GM23248 (cell line): ENCODE measurements at regions not wholly inside any gene's neighbourhood (a gene's known extent, or its start where the extent isn't known, plus 50 kb on each side); places are given as distances from the start of the nearest gene placed in this dataset.

Experiments used
- DNase-seq: peaks from one replicate; pipeline ENCODE4 v3.0.0-alpha.2; 2015
- H2AFZ ChIP-seq: fragments of 200-600 bp; sonication (generic); 2 replicates; pipeline ENCODE4 v1.6.1; 2016; ENCODE audit warnings: antibody characterized with exemption
- H3F3A ChIP-seq: fragments of 200-600 bp; sonication (generic); 2 replicates; pipeline ENCODE4 v1.6.1; 2016; ENCODE audit warnings: mild to moderate bottlenecking, antibody characterized with exemption, mixed run types; ENCODE audit not compliant: insufficient read depth
- H3K27ac ChIP-seq: fragments of 200-600 bp; sonication (generic); 2 replicates; pipeline ENCODE4 v1.5.1; 2016; ENCODE audit warnings: mild to moderate bottlenecking
- H3K27me3 ChIP-seq: fragments of 200-600 bp; sonication (generic); replicated peaks from 2 replicates; pipeline ENCODE4 v1.6.1; 2016; ENCODE audit warnings: mild to moderate bottlenecking; ENCODE audit not compliant: insufficient read depth
- H3K36me3 ChIP-seq: fragments of 200-600 bp; sonication (generic); 2 replicates; pipeline ENCODE4 v1.6.1; 2016; ENCODE audit warnings: low read depth, mild to moderate bottlenecking
- H3K4me1 ChIP-seq: fragments of 200-600 bp; sonication (generic); 2 replicates; pipeline ENCODE4 v1.6.1; 2016; ENCODE audit warnings: mild to moderate bottlenecking; ENCODE audit not compliant: insufficient read depth
- H3K4me2 ChIP-seq: fragments of 200-600 bp; sonication (generic); one replicate; pipeline ENCODE4 v1.6.1; 2016; ENCODE audit warnings: mild to moderate bottlenecking; ENCODE audit not compliant: unreplicated experiment
- H3K4me3 ChIP-seq: fragments of 200-600 bp; sonication (generic); 2 replicates; pipeline ENCODE4 v1.5.1; 2016; ENCODE audit warnings: mild to moderate bottlenecking
- H3K79me2 ChIP-seq: fragments of 200-600 bp; sonication (generic); 2 replicates; pipeline ENCODE4 v1.6.1; 2016; ENCODE audit warnings: mild to moderate bottlenecking; ENCODE audit not compliant: insufficient read depth
- H3K9ac ChIP-seq: fragments of 200-600 bp; sonication (generic); 2 replicates; pipeline ENCODE4 v1.6.1; 2016; ENCODE audit warnings: mild to moderate bottlenecking
- H3K9me2 ChIP-seq: fragments of 200-600 bp; sonication (generic); 2 replicates; pipeline ENCODE4 v1.6.1; 2016; ENCODE audit warnings: mixed run types, mild to moderate bottlenecking, moderate library complexity; ENCODE audit not compliant: insufficient read depth
- H3K9me3 ChIP-seq: fragments of 200-600 bp; sonication (generic); one replicate; pipeline ENCODE4 v1.6.1; 2017; ENCODE audit warnings: low read depth
- H4K20me1 ChIP-seq: fragments of 200-600 bp; sonication (generic); 2 replicates; pipeline ENCODE4 v1.6.0; 2016; ENCODE audit not compliant: insufficient read depth
- EZH2 ChIP-seq: fragments of 200-600 bp; sonication (generic); IDR thresholded peaks from 2 replicates; pipeline ENCODE4 v1.6.1; 2018; ENCODE audit warnings: antibody characterized with exemption, mild to moderate bottlenecking; ENCODE audit not compliant: insufficient read depth, poor library complexity, severe bottlenecking
- EZH2phosphoT487 ChIP-seq: fragments of 200-600 bp; sonication (generic); IDR thresholded peaks from 2 replicates; pipeline ENCODE4 v1.6.1; 2018; ENCODE audit warnings: antibody characterized with exemption, moderate library complexity, mild to moderate bottlenecking, low read depth; ENCODE audit not compliant: insufficient read depth
- WGBS, 2 experiments: methylation state at CpG; one replicate each; pipeline ENCODE4 v1.1.6; 2015 to 2017; ENCODE audit warnings: low lambda C conversion rate in 2 of 2, low coverage in 1 of 2; ENCODE audit errors: missing lambda C conversion rate in 2 of 2; 5-methylcytosine and 5-hydroxymethylcytosine counted together
- in situ Hi-C: fragments of 300-500 bp; cut with MboI; formaldehyde crosslinking; loops from 2 replicates; pipeline ENCODE4 v1.15.0; 2020

- Histone ChIP-seq H3K27ac (peak overlapping the region; percentile 65), H3F3A (peaks cover 17% of the 10 kb centered on the region; the same call in 1 of the 2 replicates), H3K9me3 (no peaks in the 10 kb centered on the region), H3K36me3 (no peaks in the 10 kb centered on the region), H3K79me2 (no peaks in the 10 kb centered on the region), H3K9ac (no peak overlapping the region), H3K4me1 (peaks cover 23% of the 10 kb centered on the region), H2AFZ (peak overlapping the region; percentile 52; the same call in 1 of the 2 replicates), H3K27me3 (no peaks in the 10 kb centered on the region), H3K4me3 (peak overlapping the region; percentile 26; the same call in 1 of the 2 replicates), H3K9me2 (no peaks in the 10 kb centered on the region), H3K4me2 (peak overlapping the region; percentile 63), H4K20me1 (no peaks in the 10 kb centered on the region)
- in situ Hi-C loops, result no loop called here
- TF ChIP-seq EZH2 (no peak), EZH2phosphoT487 (no peak)
- 16 to 32% methylated on average over 2 of the region's 2 CpGs for WGBS, 2 experiments
- DNase-seq, result no peak
Measured at GRCh38 chr5:31106278-31106677, 87.2 kb upstream of the CDH6 start.

- H3F3A ChIP-seq, result peaks cover 17% of the 10 kb centered on the region; the same call in 1 of the 2 replicates
- H3K4me3 ChIP-seq, result no peak overlapping the region
- no peaks in the 10 kb centered on the region for H3K36me3 ChIP-seq
- TF ChIP-seq EZH2phosphoT487 (no peak), EZH2 (no peak)
- H3K9me2 ChIP-seq, result no peaks in the 10 kb centered on the region
- H2AFZ ChIP-seq, result no peak overlapping the region
- DNase-seq, result no peak
- 75 to 79% methylated on average over 4 of the region's 4 CpGs for WGBS, 2 experiments
- H3K27me3 ChIP-seq, result no peaks in the 10 kb centered on the region
- peaks cover 23% of the 10 kb centered on the region for H3K4me1 ChIP-seq
- in situ Hi-C loops, result no loop called here
- H3K79me2 ChIP-seq, result no peaks in the 10 kb centered on the region
- no peaks in the 10 kb centered on the region for H4K20me1 ChIP-seq
- no peaks in the 10 kb centered on the region for H3K9me3 ChIP-seq
- H3K9ac ChIP-seq, result no peak overlapping the region
- no peak overlapping the region for H3K4me2 ChIP-seq
- H3K27ac ChIP-seq, result no peak overlapping the region
Measured at GRCh38 chr5:31104775-31105174, 88.7 kb upstream of the CDH6 start.

GRCh38 chr5:31100781-31101310 is 92.6 kb upstream of the CDH6 start:
- Histone ChIP-seq H4K20me1 (no peaks in the 10 kb centered on the region), H3K4me1 (peaks cover 11% of the 10 kb centered on the region; the same call in 1 of the 2 replicates), H3K9me2 (no peaks in the 10 kb centered on the region), H3K36me3 (no peaks in the 10 kb centered on the region), H3K27me3 (no peaks in the 10 kb centered on the region), H3K9ac (no peak overlapping the region), H3K79me2 (no peaks in the 10 kb centered on the region), H3K4me2 (no peak overlapping the region), H3K4me3 (no peak overlapping the region), H2AFZ (no peak overlapping the region), H3F3A (peaks cover 7% of the 10 kb centered on the region), H3K27ac (no peak overlapping the region), H3K9me3 (no peaks in the 10 kb centered on the region)
- WGBS, 2 experiments, result 51 to 57% methylated on average over 5 of the region's 5 CpGs
- in situ Hi-C loops, result no loop called here
- TF ChIP-seq EZH2phosphoT487, result no peak
- no peak for DNase-seq

GRCh38 chr5:31100047-31100575 is 93.4 kb upstream of the CDH6 start:
- no peak overlapping the region for H3K9ac ChIP-seq
- no peaks in the 10 kb centered on the region for H3K9me3 ChIP-seq
- H3K9me2 ChIP-seq, result no peaks in the 10 kb centered on the region
- WGBS, 2 experiments, result 54 to 60% methylated on average over 6 of the region's 6 CpGs
- TF ChIP-seq EZH2 (no peak), EZH2phosphoT487 (no peak)
- H3K4me3 ChIP-seq, result no peak overlapping the region
- H3K27ac ChIP-seq, result no peak overlapping the region
- no peaks in the 10 kb centered on the region for H3K36me3 ChIP-seq
- no peaks in the 10 kb centered on the region for H3K79me2 ChIP-seq
- H2AFZ ChIP-seq, result no peak overlapping the region
- H3K4me1 ChIP-seq, result peaks cover 11% of the 10 kb centered on the region; the same call in 1 of the 2 replicates
- no peaks in the 10 kb centered on the region for H3K27me3 ChIP-seq
- no peak for DNase-seq
- in situ Hi-C loops, result no loop called here
- H3K4me2 ChIP-seq, result no peak overlapping the region
- peaks cover 7% of the 10 kb centered on the region for H3F3A ChIP-seq
- no peaks in the 10 kb centered on the region for H4K20me1 ChIP-seq
